Suppressor macrophage treated with lipopolysaccharide for 4 hours (primary cell): ENCODE measurements at regions not wholly inside any gene's neighbourhood (a gene's known extent, or its start where the extent isn't known, plus 50 kb on each side); places are given as distances from the start of the nearest gene placed in this dataset.

Source experiments
- DNase-seq: peaks from one replicate; pipeline ENCODE4 v3.0.0-alpha.2; 2020

- no peak for DNase-seq
Observed at GRCh38 chr12:127538316-127538715, 728.7 kb upstream of the TMEM132C start.

- DNase-seq = no peak
Observed at GRCh38 chr12:127539226-127539858, 727.6 kb upstream of the TMEM132C start.

GRCh38 chr12:127542391-127542790 is 724.6 kb upstream of the TMEM132C start:
- no peak for DNase-seq

GRCh38 chr12:127542931-127543330 is 724.0 kb upstream of the TMEM132C start:
- no peak for DNase-seq

GRCh38 chr12:127546721-127547505 is 720.1 kb upstream of the TMEM132C start:
- DNase-seq = no peak

GRCh38 chr12:127548123-127548553 is 718.8 kb upstream of the TMEM132C start:
- no peak for DNase-seq

- DNase-seq = no peak
Observed at GRCh38 chr12:127550271-127550670, 716.7 kb upstream of the TMEM132C start.

- no peak for DNase-seq
Observed at GRCh38 chr12:127552838-127553237, 714.1 kb upstream of the TMEM132C start.

- DNase-seq = no peak
Observed at GRCh38 chr12:127555071-127555470, 711.9 kb upstream of the TMEM132C start.

- DNase-seq = peak; percentile 33
Observed at GRCh38 chr12:127556231-127556886, 710.6 kb upstream of the TMEM132C start.

GRCh38 chr12:127558361-127558760 is 708.6 kb upstream of the TMEM132C start:
- DNase-seq = no peak

- DNase-seq = peak; percentile 31
Observed at GRCh38 chr12:127559349-127560040, 707.5 kb upstream of the TMEM132C start.

- DNase-seq = no peak
Observed at GRCh38 chr12:127560041-127560478, 706.9 kb upstream of the TMEM132C start.

GRCh38 chr12:127562816-127563215 is 704.2 kb upstream of the TMEM132C start:
- DNase-seq = no peak

GRCh38 chr12:127565241-127565640 is 701.7 kb upstream of the TMEM132C start:
- no peak for DNase-seq

- no peak for DNase-seq
Observed at GRCh38 chr12:127567531-127567930, 699.4 kb upstream of the TMEM132C start.

- no peak for DNase-seq
Observed at GRCh38 chr12:127570387-127570786, 696.6 kb upstream of the TMEM132C start.

- no peak for DNase-seq
Observed at GRCh38 chr12:127570793-127571360, 696.1 kb upstream of the TMEM132C start.

- DNase-seq = no peak
Observed at GRCh38 chr12:127571578-127571977, 695.4 kb upstream of the TMEM132C start.

- no peak for DNase-seq
Observed at GRCh38 chr12:127579446-127579845, 687.5 kb upstream of the TMEM132C start.

GRCh38 chr12:127582074-127582473 is 684.9 kb upstream of the TMEM132C start:
- no peak for DNase-seq

- DNase-seq = no peak
Observed at GRCh38 chr12:127583041-127583440, 683.9 kb upstream of the TMEM132C start.

- DNase-seq = no peak
Observed at GRCh38 chr12:127588249-127588648, 678.7 kb upstream of the TMEM132C start.
